ENCODE measurements at regions not wholly inside any gene's neighbourhood (a gene's known extent, or its start where the extent isn't known, plus 50 kb on each side); places are given as distances from the start of the nearest gene placed in this dataset.

DNA sequence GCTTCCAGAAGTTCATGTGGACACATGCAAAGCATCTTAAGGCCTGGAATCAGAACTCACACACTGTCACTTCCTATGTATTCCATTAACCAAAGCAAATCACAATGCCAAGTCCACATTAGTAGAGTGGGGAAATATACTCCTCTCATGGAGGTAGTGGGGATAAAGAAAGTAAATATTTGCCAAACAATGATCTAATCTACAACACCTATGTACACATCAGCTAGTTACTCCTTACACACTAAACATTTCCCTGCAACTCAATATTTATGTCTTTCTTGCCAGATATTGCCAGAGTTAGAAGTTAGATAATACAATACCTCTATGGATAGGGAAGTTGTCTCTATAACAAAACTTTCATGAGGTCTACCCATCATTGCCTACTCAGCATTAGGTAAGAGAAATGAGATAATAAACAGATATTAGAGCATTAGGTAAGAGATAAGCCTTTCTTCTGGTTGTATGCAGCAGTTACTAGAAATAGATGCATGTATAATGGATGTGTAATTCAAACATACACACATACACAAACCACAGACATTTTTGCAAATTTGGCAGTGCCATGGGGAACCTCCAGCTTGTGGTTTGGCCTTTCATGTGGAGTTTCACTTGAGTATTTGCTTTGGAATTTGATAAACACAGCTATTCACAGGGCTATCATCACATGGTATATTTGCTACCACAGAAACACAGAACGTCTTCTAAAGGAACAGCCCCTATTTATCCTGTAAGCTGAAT, 196.5 kb downstream of the TLE1 start:
- H3K4me3 ChIP-seq (replicated peaks in 1 of 3; ENCODE audit: insufficient read depth in 1 of 3, low read depth in 2 of 3, low read length in 3 of 3): no peak overlapping the region
- peaks cover 7% of the 10 kb centered on the region; the same call in 1 of the 2 replicates for H3K4me1 ChIP-seq (ENCODE audit: insufficient read depth, low read length)
- H3K36me3 ChIP-seq (replicated peaks in 1 of 2; ENCODE audit: control insufficient read depth in 1 of 2, insufficient read depth in 2 of 2, low read length in 2 of 2): no peaks in the 10 kb centered on the region
- no peaks in the 10 kb centered on the region for H4K20me1 ChIP-seq (ENCODE audit: insufficient read depth, low read length)
- H3K27ac ChIP-seq (ENCODE audit: extremely low read length, insufficient read depth, low read length): no peak overlapping the region
- H3K27me3 ChIP-seq (ENCODE audit: control insufficient read depth in 1 of 2, insufficient read depth in 2 of 2, low read length in 2 of 2): peaks cover 0 to 12% of the 10 kb centered on the region in 2 experiments; a peak in 4 of 5 replicates
- intact Hi-C loops (cut with micrococcal nuclease; ENCODE audit: unreplicated experiment): no loop called here
- in situ Hi-C loops (cut with HindIII; ENCODE audit: extremely low pct_ligation_motif_present, low pct_unique_long_range_greater_than_20kb): no loop called here
- CTCF ChIA-PET (ENCODE audit: low intra/inter-chr PET ratio, low total read pairs): no interaction called here
- no peak overlapping the region for H3K4me2 ChIP-seq (ENCODE audit: low read depth, low read length)
- BruUV-seq (replicated peaks): no TSS peak
- POLR2A ChIA-PET: no interaction called here
- no peak overlapping the region for H2AFZ ChIP-seq (ENCODE audit: low read length)
- DNase-seq (ENCODE audit: low spot score) (peak; percentile 8), FAIRE-seq (no peak), ATAC-seq (no peak; the same call in 2 of the 3 replicates)
- no peak overlapping the region for H3K9ac ChIP-seq (ENCODE audit: insufficient read depth, low read depth, low read length)
- H3K79me2 ChIP-seq (ENCODE audit: insufficient read depth, low read length): no peaks in the 10 kb centered on the region
- peak; percentile 44 for TF ChIP-seq FOXA3 (CRISPR knock-in tag; IDR thresholded peaks at IDR 0.05)
- TF ChIP-seq MAFK (conservative IDR thresholded peaks at IDR 0.05 in 1 of 2, IDR thresholded peaks at IDR 0.05 in 1 of 2; ENCODE audit: low read length in 2 of 2): 0 out of 4 replicates have a peak, but pooled peaks of 1 of the 2 experiments have one; percentile 18
- no peak for TF ChIP-seq SCMH1 (CRISPR knock-in tag; IDR thresholded peaks at IDR 0.05; ENCODE audit: borderline replicate concordance)
- WGBS (ENCODE audit: low lambda C conversion rate): 0% methylated on average over 1 of the region's 1 CpG
- H3K9me3 ChIP-seq (ENCODE audit: low read length): no peaks in the 10 kb centered on the region

DNA sequence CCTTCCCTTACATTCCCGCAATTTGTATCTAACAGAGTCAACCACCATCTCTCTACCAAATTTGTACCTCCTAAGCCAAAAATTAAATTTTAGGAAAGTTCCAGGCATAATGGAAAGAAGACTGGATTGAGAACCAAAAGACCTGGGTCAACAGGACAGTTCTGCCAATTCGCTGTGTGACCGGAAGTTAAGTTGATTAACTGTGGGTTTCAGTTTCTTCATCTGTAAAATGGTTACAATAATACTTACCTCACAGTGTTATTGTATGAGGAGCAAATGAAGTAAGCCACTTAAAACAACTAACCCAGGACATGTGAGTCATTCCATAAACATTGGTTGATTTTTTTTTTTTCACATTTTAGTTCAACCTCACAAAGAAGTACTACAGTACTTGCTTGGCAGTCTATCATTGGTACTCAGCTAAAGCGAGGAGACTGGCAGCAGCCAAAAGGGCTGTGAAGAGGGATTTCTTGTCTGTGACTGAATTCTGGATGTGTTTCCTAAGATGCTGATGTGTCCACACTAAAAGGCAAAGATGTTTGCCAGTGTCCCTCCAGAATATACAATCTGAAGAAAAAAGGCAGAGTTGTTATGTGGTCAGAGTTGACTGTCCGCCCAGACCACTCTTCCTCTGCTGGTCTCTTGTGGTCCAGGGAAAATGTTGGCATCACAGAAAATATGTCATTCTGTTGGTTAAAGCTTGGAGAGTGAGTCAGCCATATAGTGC, 198.6 kb downstream of the TLE1 start:
- in situ Hi-C loops (cut with HindIII; ENCODE audit: extremely low pct_ligation_motif_present, low pct_unique_long_range_greater_than_20kb): no loop called here
- FAIRE-seq: no peak
- Histone ChIP-seq H3K27ac (ENCODE audit: extremely low read length, insufficient read depth, low read length) (no peak overlapping the region), H3K27me3 (ENCODE audit: control insufficient read depth in 1 of 2, insufficient read depth in 2 of 2, low read length in 2 of 2) (peaks cover 0 to 12% of the 10 kb centered on the region in 2 experiments; a peak in 4 of 5 replicates), H4K20me1 (ENCODE audit: insufficient read depth, low read length) (no peaks in the 10 kb centered on the region), H3K79me2 (ENCODE audit: insufficient read depth, low read length) (no peaks in the 10 kb centered on the region), H3K4me3 (replicated peaks in 1 of 3; ENCODE audit: insufficient read depth in 1 of 3, low read depth in 2 of 3, low read length in 3 of 3) (no peak overlapping the region), H3K4me1 (ENCODE audit: insufficient read depth, low read length) (peaks cover 7% of the 10 kb centered on the region; the same call in 1 of the 2 replicates), H2AFZ (ENCODE audit: low read length) (no peak overlapping the region), H3K9ac (ENCODE audit: insufficient read depth, low read depth, low read length) (no peak overlapping the region), H3K36me3 (replicated peaks in 1 of 2; ENCODE audit: control insufficient read depth in 1 of 2, insufficient read depth in 2 of 2, low read length in 2 of 2) (no peaks in the 10 kb centered on the region), H3K9me3 (ENCODE audit: low read length) (no peaks in the 10 kb centered on the region), H3K4me2 (ENCODE audit: low read depth, low read length) (no peak overlapping the region)
- CTCF ChIA-PET (ENCODE audit: low intra/inter-chr PET ratio, low total read pairs): no interaction called here
- POLR2A ChIA-PET: no interaction called here
- BruUV-seq (replicated peaks): no TSS peak
- intact Hi-C loops (cut with micrococcal nuclease; ENCODE audit: unreplicated experiment): no loop called here
- no peak for DNase-seq (ENCODE audit: low spot score)
- 43% methylated on average over 5 of the region's 5 CpGs for whole genome bisulfite sequencing (ENCODE audit: low lambda C conversion rate)
- ATAC-seq: no peak
- no peak for TF ChIP-seq SKI (IDR thresholded peaks at IDR 0.05; ENCODE audit: partially characterized antibody)
- TF ChIP-seq ZNF232 (CRISPR knock-in tag; IDR thresholded peaks at IDR 0.05; ENCODE audit: borderline replicate concordance): no peak
- TF ChIP-seq, protein P1, sequence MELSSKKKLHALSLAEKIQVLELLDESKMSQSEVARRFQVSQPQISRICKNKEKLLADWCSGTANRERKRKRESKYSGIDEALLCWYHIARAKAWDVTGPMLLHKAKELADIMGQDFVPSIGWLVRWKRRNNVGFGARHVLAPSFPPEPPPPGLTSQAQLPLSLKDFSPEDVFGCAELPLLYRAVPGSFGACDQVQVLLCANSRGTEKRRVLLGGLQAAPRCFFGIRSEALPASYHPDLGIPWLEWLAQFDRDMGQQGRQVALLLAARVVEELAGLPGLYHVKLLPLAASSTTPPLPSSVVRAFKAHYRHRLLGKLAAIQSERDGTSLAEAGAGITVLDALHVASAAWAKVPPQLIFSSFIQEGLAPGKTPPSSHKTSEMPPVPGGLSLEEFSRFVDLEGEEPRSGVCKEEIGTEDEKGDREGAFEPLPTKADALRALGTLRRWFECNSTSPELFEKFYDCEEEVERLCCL (CRISPR knock-in tag; IDR thresholded peaks at IDR 0.05; ENCODE audit: borderline replicate concordance): no peak
- no peak for TF ChIP-seq JUNB (CRISPR knock-in tag; IDR thresholded peaks at IDR 0.05; ENCODE audit: borderline replicate concordance)
- TF ChIP-seq, protein P2, sequence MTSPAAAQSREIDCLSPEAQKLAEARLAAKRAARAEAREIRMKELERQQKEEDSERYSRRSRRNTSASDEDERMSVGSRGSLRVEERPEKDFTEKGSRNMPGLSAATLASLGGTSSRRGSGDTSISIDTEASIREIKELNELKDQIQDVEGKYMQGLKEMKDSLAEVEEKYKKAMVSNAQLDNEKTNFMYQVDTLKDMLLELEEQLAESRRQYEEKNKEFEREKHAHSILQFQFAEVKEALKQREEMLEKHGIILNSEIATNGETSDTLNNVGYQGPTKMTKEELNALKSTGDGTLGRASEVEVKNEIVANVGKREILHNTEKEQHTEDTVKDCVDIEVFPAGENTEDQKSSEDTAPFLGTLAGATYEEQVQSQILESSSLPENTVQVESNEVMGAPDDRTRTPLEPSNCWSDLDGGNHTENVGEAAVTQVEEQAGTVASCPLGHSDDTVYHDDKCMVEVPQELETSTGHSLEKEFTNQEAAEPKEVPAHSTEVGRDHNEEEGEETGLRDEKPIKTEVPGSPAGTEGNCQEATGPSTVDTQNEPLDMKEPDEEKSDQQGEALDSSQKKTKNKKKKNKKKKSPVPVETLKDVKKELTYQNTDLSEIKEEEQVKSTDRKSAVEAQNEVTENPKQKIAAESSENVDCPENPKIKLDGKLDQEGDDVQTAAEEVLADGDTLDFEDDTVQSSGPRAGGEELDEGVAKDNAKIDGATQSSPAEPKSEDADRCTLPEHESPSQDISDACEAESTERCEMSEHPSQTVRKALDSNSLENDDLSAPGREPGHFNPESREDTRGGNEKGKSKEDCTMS (CRISPR knock-in tag; conservative IDR thresholded peaks at IDR 0.05): no peak
- TF ChIP-seq ZNF33A (CRISPR knock-in tag; IDR thresholded peaks at IDR 0.05; ENCODE audit: borderline replicate concordance): no peak
